ENCODE measurements at regions not wholly inside any gene's neighbourhood (a gene's known extent, or its start where the extent isn't known, plus 50 kb on each side); places are given as distances from the start of the nearest gene placed in this dataset.

DNA sequence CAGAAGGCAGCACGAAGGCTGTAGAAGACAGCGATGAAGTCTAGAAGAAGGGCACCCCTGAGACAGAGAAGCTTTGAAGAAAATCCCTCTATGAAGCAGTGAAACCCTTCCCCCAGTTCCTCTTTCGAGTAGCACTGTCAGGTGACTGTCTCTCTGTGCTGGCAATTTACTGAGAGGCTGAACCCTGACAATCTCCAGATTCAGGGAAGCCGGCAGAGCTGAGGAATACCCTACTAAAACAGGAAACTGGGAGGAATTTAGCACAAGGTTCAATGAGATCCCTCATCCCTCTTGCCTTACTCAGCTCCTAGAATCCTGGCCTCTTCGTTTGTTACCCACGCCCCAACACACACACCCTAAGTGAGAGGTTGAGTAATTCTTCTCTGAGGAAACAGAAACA, 239.7 kb upstream of the NOCT start:
- TF ChIP-seq, protein P1, sequence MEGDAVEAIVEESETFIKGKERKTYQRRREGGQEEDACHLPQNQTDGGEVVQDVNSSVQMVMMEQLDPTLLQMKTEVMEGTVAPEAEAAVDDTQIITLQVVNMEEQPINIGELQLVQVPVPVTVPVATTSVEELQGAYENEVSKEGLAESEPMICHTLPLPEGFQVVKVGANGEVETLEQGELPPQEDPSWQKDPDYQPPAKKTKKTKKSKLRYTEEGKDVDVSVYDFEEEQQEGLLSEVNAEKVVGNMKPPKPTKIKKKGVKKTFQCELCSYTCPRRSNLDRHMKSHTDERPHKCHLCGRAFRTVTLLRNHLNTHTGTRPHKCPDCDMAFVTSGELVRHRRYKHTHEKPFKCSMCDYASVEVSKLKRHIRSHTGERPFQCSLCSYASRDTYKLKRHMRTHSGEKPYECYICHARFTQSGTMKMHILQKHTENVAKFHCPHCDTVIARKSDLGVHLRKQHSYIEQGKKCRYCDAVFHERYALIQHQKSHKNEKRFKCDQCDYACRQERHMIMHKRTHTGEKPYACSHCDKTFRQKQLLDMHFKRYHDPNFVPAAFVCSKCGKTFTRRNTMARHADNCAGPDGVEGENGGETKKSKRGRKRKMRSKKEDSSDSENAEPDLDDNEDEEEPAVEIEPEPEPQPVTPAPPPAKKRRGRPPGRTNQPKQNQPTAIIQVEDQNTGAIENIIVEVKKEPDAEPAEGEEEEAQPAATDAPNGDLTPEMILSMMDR (IDR thresholded peaks at IDR 0.05) = no peak
- no peak for TF ChIP-seq POLR2A (IDR thresholded peaks at IDR 0.05)
- TF ChIP-seq EP300 (IDR thresholded peaks at IDR 0.05) = no peak
